Glutamatergic neuron (in vitro differentiated cells): ENCODE measurements at regions not wholly inside any gene's neighbourhood (a gene's known extent, or its start where the extent isn't known, plus 50 kb on each side); places are given as distances from the start of the nearest gene placed in this dataset.
"Not testable (repeated sequence)": the region's sequence is repeated elsewhere in the genome, so short reads cannot be mapped to it uniquely, and the experiment has no call there.

Source experiments
- DNase-seq: peaks from one replicate; pipeline ENCODE4 v3.0.0; 2022
- H3K27ac Mint-ChIP-seq: one replicate; pipeline ENCODE4 v1.8.0; 2020; ENCODE audit warnings: mild to moderate bottlenecking, mixed read lengths, inconsistent platforms; ENCODE audit not compliant: unreplicated experiment
- H3K27me3 Mint-ChIP-seq: one replicate; pipeline ENCODE4 v1.8.0; 2020; ENCODE audit warnings: mild to moderate bottlenecking, moderate library complexity, mixed read lengths, inconsistent platforms; ENCODE audit not compliant: unreplicated experiment
- H3K36me3 Mint-ChIP-seq: one replicate; pipeline ENCODE4 v1.8.0; 2020; ENCODE audit warnings: mild to moderate bottlenecking, mixed read lengths, inconsistent platforms; ENCODE audit not compliant: unreplicated experiment
- H3K4me1 Mint-ChIP-seq: one replicate; pipeline ENCODE4 v1.8.0; 2020; ENCODE audit warnings: mild to moderate bottlenecking, low read depth, mixed read lengths, inconsistent platforms; ENCODE audit not compliant: unreplicated experiment
- H3K4me3 Mint-ChIP-seq: one replicate; pipeline ENCODE4 v1.8.0; 2020; ENCODE audit warnings: mild to moderate bottlenecking, mixed read lengths, inconsistent platforms; ENCODE audit not compliant: unreplicated experiment
- H3K9me3 Mint-ChIP-seq: one replicate; pipeline ENCODE4 v1.8.0; 2020; ENCODE audit warnings: mild to moderate bottlenecking, moderate library complexity, mixed read lengths, inconsistent platforms; ENCODE audit not compliant: unreplicated experiment
- TF ChIP-seq, protein P1 (sequence below): fragments of 200-600 bp; sonication (generic); IDR thresholded peaks from one replicate; pipeline ENCODE4 v1.5.0; 2021; ENCODE audit not compliant: partially characterized antibody, unreplicated experiment

DNA sequence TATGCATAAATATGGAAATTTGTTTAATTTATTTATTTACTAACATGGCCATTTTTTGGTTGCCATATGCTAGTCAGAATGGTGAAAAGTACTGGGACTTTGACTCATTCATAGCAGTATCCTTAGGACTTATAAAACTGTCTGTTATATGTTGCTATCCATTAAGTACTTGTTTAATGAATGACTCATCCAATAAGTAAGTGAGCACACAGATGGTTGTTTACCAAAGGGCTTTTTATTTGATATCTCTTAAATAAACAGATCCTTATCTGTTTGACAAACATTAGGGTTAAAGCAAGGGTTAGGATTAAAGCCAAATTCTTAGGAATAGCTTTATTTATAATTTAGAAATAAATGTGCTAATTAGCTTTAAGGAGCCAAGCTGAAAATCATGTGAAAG lies 183.4 kb downstream of the FBXO4 start:
- no peak for DNase-seq
- no peaks in the 10 kb centered on the region for H3K27me3 Mint-ChIP-seq
- peaks cover 6% of the 10 kb centered on the region for H3K36me3 Mint-ChIP-seq
- TF ChIP-seq, protein P1, sequence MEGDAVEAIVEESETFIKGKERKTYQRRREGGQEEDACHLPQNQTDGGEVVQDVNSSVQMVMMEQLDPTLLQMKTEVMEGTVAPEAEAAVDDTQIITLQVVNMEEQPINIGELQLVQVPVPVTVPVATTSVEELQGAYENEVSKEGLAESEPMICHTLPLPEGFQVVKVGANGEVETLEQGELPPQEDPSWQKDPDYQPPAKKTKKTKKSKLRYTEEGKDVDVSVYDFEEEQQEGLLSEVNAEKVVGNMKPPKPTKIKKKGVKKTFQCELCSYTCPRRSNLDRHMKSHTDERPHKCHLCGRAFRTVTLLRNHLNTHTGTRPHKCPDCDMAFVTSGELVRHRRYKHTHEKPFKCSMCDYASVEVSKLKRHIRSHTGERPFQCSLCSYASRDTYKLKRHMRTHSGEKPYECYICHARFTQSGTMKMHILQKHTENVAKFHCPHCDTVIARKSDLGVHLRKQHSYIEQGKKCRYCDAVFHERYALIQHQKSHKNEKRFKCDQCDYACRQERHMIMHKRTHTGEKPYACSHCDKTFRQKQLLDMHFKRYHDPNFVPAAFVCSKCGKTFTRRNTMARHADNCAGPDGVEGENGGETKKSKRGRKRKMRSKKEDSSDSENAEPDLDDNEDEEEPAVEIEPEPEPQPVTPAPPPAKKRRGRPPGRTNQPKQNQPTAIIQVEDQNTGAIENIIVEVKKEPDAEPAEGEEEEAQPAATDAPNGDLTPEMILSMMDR, result no peak
- no peak overlapping the region for H3K4me3 Mint-ChIP-seq
- H3K9me3 Mint-ChIP-seq, result no peaks in the 10 kb centered on the region
- H3K4me1 Mint-ChIP-seq, result no peaks in the 10 kb centered on the region
- no peak overlapping the region for H3K27ac Mint-ChIP-seq

DNA sequence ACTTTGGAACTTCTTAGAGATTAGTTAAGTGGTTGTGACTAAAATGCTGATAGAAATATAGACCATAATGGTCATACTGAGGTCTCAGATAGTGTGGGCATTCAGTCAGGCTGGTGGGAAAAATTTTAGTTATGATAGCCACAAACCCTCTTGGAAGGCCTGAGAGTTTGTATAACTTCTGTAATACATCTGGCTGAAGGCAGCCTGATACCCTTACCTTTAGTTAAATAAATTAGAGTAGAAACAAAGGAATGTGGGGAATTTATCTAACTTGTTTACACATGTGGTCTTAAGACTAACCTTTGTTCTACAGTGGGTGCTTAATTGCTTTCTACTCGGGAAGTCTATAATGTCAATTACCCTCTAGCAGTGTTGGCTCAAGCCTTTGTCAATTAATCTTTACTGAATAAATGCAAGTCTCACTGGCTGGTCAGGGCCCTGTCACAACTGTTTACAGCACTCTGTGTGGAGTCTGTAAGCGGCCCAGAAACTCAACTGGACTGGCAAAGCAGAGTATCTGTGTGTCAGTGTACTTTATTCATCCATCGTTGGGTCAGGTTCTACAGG lies 184.0 kb downstream of the FBXO4 start:
- Mint-ChIP-seq H3K4me1 (no peaks in the 10 kb centered on the region), H3K27me3 (no peaks in the 10 kb centered on the region), H3K4me3 (no peak overlapping the region), H3K27ac (no peak overlapping the region), H3K36me3 (peaks cover 6% of the 10 kb centered on the region), H3K9me3 (no peaks in the 10 kb centered on the region)
- TF ChIP-seq, protein P1, result no peak
- DNase-seq, result no peak

DNA sequence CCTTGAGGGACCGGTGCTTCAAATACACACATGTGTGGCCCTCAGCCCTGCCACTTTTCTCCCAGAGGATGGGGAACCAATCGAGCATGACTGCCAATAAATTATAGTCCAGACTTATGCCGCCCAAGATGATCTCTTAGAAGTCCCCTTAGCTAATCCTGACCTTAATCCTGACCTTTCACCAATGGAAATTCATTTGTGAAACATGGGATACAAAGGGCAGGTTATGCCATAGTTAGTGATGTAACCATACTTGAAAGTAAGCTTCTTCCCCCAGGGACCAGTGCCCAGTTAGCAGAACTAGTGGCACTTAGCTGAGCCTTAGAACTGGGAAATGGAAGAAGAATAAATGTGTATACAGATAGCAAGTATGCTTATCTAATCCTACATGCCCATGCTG lies 190.6 kb downstream of the FBXO4 start:
- not testable (repeated sequence) for DNase-seq, H3K4me3 Mint-ChIP-seq, H3K36me3 Mint-ChIP-seq, H3K4me1 Mint-ChIP-seq, H3K27ac Mint-ChIP-seq, H3K9me3 Mint-ChIP-seq, H3K27me3 Mint-ChIP-seq

DNA sequence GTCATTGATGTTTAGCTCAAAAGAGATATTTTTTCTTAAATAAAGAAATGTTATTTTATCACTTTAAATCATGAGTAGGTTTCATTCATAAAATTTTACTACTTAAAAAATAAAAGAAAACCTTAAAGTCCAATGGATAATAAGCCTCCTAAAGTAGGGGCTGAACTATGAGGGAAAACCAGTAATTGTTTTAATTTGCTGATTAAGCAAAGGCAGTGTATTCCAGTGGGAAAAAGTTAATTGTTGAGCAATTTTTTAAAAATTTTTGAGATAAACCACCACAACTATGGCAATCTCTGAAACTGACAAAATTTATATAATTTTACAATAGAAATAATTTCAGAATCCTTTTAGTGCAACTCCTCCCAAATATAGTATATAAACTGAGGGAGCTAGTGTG lies 195.0 kb downstream of the FBXO4 start:
- TF ChIP-seq, protein P1, result no peak
- Mint-ChIP-seq H3K36me3 (no peaks in the 10 kb centered on the region), H3K9me3 (peaks cover 2% of the 10 kb centered on the region), H3K4me3 (no peak overlapping the region), H3K27me3 (peaks cover 2% of the 10 kb centered on the region), H3K4me1 (no peaks in the 10 kb centered on the region), H3K27ac (no peak overlapping the region)
- no peak for DNase-seq

DNA sequence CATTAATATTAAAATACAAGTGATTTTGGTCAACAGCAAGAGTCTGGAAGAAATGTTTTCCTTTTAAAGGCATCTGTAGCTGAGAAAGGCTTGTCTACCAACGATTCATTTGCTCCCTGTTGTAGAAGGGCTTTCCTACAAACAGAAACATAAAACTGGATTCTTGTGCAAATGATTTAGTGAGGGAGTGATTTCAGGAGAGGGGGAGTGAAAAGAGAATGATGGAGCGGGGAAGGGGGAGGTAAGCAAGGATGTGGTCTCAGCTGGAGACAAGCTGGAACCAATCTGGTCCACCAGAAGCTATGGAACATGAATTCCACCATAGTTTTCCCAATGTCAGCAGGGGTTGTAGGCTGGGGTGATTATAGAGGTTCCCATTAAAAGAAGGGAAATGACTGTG lies 196.3 kb downstream of the FBXO4 start:
- TF ChIP-seq, protein P1, result no peak
- Mint-ChIP-seq H3K9me3 (peaks cover 2% of the 10 kb centered on the region), H3K4me1 (no peaks in the 10 kb centered on the region), H3K27ac (no peak overlapping the region), H3K36me3 (no peaks in the 10 kb centered on the region), H3K27me3 (no peaks in the 10 kb centered on the region), H3K4me3 (no peak overlapping the region)
- DNase-seq, result no peak
